Esophagus muscularis mucosa (tissue), 4 donors: ENCODE measurements at regions not wholly inside any gene's neighbourhood (a gene's known extent, or its start where the extent isn't known, plus 50 kb on each side); places are given as distances from the start of the nearest gene placed in this dataset.

Source experiments
- EP300 ChIP-seq: sonication (generic); formaldehyde crosslinking; IDR thresholded peaks from one replicate; pipeline ENCODE4 v1.6.1; 2017; ENCODE audit warnings: antibody characterized with exemption
- POLR2A ChIP-seq: fragments of 450-650 bp; IDR thresholded peaks from one replicate; pipeline ENCODE4 v1.6.1; 2017; ENCODE audit warnings: antibody characterized with exemption, moderate library complexity, mild to moderate bottlenecking, low read depth
- POLR2AphosphoS5 ChIP-seq, 2 donors: sonication (generic); formaldehyde crosslinking; IDR thresholded peaks; one replicate each; pipeline ENCODE4 v1.6.1; 2017; ENCODE audit warnings: antibody characterized with exemption in 2 of 2
- TF ChIP-seq, protein P1 (sequence below), 3 experiments: fragments of 200-600 bp in 2 of 3; fragments of 450-650 bp in 1 of 3; sonication (generic) in 2 of 3; IDR thresholded peaks; one replicate each; pipeline ENCODE4 v1.5.1; 2017 to 2019; ENCODE audit warnings: antibody characterized with exemption in 3 of 3, mild to moderate bottlenecking in 2 of 3, moderate library complexity in 1 of 3

DNA sequence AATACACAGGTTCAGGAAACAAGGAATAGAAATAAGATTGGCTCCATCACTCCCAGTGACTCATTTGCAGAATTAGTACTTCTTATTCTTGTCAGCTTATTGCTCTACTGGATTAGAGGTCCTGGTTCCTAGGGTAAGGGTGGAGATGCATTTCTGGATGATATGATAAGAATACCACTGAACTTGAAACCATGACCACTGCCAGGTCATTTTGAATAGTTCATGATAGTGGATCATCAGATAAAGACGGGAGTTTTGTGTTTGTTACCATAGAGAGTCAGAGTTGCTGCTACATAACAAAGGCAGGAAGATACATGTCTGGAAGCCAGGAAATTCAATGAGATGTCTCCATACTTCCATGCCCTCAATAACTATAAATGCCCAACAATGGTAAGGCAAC, 109.2 kb upstream of the FAT1 start:
- TF ChIP-seq, protein P1, sequence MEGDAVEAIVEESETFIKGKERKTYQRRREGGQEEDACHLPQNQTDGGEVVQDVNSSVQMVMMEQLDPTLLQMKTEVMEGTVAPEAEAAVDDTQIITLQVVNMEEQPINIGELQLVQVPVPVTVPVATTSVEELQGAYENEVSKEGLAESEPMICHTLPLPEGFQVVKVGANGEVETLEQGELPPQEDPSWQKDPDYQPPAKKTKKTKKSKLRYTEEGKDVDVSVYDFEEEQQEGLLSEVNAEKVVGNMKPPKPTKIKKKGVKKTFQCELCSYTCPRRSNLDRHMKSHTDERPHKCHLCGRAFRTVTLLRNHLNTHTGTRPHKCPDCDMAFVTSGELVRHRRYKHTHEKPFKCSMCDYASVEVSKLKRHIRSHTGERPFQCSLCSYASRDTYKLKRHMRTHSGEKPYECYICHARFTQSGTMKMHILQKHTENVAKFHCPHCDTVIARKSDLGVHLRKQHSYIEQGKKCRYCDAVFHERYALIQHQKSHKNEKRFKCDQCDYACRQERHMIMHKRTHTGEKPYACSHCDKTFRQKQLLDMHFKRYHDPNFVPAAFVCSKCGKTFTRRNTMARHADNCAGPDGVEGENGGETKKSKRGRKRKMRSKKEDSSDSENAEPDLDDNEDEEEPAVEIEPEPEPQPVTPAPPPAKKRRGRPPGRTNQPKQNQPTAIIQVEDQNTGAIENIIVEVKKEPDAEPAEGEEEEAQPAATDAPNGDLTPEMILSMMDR (IDR thresholded peaks at IDR 0.05) = no peak
- no peak for TF ChIP-seq EP300
- no peak for TF ChIP-seq POLR2A
- TF ChIP-seq POLR2AphosphoS5 (IDR thresholded peaks at IDR 0.05) = no peak
